AG10803 (cell line): ENCODE measurements at regions not wholly inside any gene's neighbourhood (a gene's known extent, or its start where the extent isn't known, plus 50 kb on each side); places are given as distances from the start of the nearest gene placed in this dataset.

Source experiments
- DNase-seq: peaks from one replicate; pipeline ENCODE4 v3.0.0; 2010; ENCODE audit warnings: low read depth
- H3K4me3 ChIP-seq: 2 replicates; pipeline ENCODE4 v1.5.1; 2011; ENCODE audit warnings: mild to moderate bottlenecking, low read length, control low read depth
- CTCF ChIP-seq: conservative IDR thresholded peaks from 2 replicates; pipeline ENCODE4 v1.5.1; 2011; ENCODE audit warnings: mild to moderate bottlenecking, low read length, control low read depth, inconsistent platforms

- no peak overlapping the region for H3K4me3 ChIP-seq
- TF ChIP-seq CTCF = no peak
- DNase-seq = no peak
These were observed 897.3 kb downstream of the TUSC7 start for GRCh38 chr3:117606866-117607265.

DNA sequence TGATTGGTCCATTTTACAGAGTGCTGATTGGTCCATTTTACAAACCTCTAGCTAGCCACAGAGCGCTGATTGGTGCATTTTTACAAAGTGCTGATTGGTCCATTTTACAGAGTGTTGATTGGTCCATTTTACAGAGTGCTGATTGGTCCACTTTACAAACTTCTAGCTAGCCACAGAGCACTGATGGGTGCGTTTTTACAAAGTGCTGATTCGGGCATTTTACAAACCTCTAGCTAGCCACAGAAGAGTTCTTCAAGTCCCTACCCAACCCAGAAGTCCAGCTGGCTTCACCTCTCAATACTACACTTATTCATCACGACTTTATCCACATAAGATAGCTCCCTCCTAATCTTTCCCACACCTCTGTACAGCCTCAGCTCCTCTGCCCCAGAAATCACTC, 899.8 kb downstream of the TUSC7 start:
- DNase-seq = no peak
- no peak overlapping the region for H3K4me3 ChIP-seq
- TF ChIP-seq CTCF = no peak

GRCh38 chr3:117610156-117610555, 900.6 kb downstream of the TUSC7 start:
- TF ChIP-seq CTCF = no peak
- DNase-seq = no peak
- no peak overlapping the region for H3K4me3 ChIP-seq

GRCh38 chr3:117611211-117611610, 901.6 kb downstream of the TUSC7 start:
- DNase-seq = no peak
- TF ChIP-seq CTCF = no peak
- H3K4me3 ChIP-seq = no peak overlapping the region

DNA sequence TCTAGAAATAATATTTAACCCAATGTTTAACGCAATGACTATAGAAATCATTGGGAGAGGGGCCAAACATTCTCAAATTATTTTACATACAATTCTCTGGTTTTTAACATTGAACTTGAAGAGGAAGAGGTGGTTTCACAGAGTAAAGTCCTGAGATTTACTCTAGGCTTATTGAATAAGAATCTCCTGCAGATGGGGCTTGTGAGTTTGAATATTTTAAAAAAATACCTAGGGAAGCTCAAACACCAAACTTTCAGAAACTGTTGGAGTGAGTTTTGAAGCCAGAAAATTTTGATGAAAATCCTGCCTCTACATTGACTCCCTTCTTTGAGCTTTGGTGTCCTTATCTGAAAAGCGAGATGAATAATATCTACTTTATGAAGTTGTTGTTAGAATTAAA, 906.6 kb downstream of the TUSC7 start:
- DNase-seq = peak; percentile 6
- H3K4me3 ChIP-seq = no peak overlapping the region
- peak; percentile 30; the same call in 1 of the 2 replicates for TF ChIP-seq CTCF

DNA sequence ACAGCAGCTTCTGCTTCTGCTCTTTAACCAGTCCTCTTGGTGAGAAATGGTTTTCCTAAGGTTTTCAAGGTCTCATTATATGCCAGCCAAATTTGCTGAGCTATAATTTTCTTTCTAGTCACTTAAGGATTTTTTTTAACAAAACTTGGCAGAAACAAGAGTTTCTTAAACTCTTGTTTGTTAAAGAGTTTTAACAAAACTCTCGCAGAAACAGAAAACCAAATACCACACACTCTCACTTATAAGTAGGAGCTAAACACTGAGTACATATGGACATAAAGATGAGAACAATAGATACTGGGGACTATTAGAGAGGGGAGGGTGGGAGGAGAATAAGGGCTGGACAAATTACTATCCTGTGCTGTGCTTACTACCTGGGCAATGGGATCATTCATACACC, 908.3 kb downstream of the TUSC7 start:
- no peak for TF ChIP-seq CTCF

DNA sequence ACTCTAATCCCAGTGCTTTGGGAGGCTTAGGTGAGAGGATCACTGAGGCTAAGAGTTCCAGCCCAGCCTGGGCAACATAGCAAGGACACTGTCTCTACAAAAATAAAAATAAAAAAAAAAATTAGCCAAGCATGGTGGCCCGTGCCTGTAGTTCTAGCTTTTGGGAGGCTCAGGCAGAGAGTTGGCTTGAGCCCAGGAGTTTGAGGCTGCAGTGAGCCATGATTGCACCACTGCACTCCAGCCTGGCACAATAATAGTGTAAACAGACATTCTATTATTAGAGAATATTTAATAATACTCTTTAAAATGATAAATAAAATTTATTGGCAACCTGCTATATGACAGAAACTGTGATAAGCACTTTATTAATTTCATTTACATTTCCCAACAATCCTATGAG, 908.9 kb downstream of the TUSC7 start:
- no peak for DNase-seq
- no peak for TF ChIP-seq CTCF
- no peak overlapping the region for H3K4me3 ChIP-seq

More for the DNA sequence above, 908.3 kb downstream of the TUSC7 start:
- H3K4me3 ChIP-seq = no peak overlapping the region
- DNase-seq = no peak
